ENCODE measurements at regions not wholly inside any gene's neighbourhood (a gene's known extent, or its start where the extent isn't known, plus 50 kb on each side); places are given as distances from the start of the nearest gene placed in this dataset.

- TF ChIP-seq, protein P1, sequence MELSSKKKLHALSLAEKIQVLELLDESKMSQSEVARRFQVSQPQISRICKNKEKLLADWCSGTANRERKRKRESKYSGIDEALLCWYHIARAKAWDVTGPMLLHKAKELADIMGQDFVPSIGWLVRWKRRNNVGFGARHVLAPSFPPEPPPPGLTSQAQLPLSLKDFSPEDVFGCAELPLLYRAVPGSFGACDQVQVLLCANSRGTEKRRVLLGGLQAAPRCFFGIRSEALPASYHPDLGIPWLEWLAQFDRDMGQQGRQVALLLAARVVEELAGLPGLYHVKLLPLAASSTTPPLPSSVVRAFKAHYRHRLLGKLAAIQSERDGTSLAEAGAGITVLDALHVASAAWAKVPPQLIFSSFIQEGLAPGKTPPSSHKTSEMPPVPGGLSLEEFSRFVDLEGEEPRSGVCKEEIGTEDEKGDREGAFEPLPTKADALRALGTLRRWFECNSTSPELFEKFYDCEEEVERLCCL (CRISPR knock-in tag; IDR thresholded peaks at IDR 0.05; ENCODE audit: borderline replicate concordance), result no peak
- TF ChIP-seq IRF1 (CRISPR knock-in tag; IDR thresholded peaks at IDR 0.05; ENCODE audit: low read depth), result no peak
- no peak for TF ChIP-seq KDM5A (IDR thresholded peaks at IDR 0.05; ENCODE audit: borderline replicate concordance, low read length)
- no peak for TF ChIP-seq RFXANK (CRISPR knock-in tag; IDR thresholded peaks at IDR 0.05)
- TF ChIP-seq, protein P2, sequence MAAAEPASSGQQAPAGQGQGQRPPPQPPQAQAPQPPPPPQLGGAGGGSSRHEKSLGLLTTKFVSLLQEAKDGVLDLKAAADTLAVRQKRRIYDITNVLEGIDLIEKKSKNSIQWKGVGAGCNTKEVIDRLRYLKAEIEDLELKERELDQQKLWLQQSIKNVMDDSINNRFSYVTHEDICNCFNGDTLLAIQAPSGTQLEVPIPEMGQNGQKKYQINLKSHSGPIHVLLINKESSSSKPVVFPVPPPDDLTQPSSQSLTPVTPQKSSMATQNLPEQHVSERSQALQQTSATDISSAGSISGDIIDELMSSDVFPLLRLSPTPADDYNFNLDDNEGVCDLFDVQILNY (CRISPR knock-in tag; conservative IDR thresholded peaks at IDR 0.05), result no peak
- no peak for TF ChIP-seq ZNF337 (CRISPR knock-in tag; IDR thresholded peaks at IDR 0.05; ENCODE audit: borderline replicate concordance, low read depth)
- no peak for TF ChIP-seq ZSCAN9 (CRISPR knock-in tag; IDR thresholded peaks at IDR 0.05; ENCODE audit: borderline replicate concordance)
- TF ChIP-seq, protein P3, sequence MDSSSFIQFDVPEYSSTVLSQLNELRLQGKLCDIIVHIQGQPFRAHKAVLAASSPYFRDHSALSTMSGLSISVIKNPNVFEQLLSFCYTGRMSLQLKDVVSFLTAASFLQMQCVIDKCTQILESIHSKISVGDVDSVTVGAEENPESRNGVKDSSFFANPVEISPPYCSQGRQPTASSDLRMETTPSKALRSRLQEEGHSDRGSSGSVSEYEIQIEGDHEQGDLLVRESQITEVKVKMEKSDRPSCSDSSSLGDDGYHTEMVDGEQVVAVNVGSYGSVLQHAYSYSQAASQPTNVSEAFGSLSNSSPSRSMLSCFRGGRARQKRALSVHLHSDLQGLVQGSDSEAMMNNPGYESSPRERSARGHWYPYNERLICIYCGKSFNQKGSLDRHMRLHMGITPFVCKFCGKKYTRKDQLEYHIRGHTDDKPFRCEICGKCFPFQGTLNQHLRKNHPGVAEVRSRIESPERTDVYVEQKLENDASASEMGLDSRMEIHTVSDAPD (CRISPR knock-in tag; IDR thresholded peaks at IDR 0.05), result no peak
- no peak for TF ChIP-seq GLI4 (CRISPR knock-in tag; IDR thresholded peaks at IDR 0.05; ENCODE audit: borderline replicate concordance)
- no peak for TF ChIP-seq SNAI1 (CRISPR knock-in tag; IDR thresholded peaks at IDR 0.05; ENCODE audit: borderline replicate concordance)
- TF ChIP-seq CREB1 (IDR thresholded peaks at IDR 0.05), result no peak
- TF ChIP-seq CREB1 (CRISPR knock-in tag; IDR thresholded peaks at IDR 0.05), result no peak
- TF ChIP-seq ESRRA (CRISPR knock-in tag; IDR thresholded peaks at IDR 0.05; ENCODE audit: low read depth), result no peak
- TF ChIP-seq, protein P4, sequence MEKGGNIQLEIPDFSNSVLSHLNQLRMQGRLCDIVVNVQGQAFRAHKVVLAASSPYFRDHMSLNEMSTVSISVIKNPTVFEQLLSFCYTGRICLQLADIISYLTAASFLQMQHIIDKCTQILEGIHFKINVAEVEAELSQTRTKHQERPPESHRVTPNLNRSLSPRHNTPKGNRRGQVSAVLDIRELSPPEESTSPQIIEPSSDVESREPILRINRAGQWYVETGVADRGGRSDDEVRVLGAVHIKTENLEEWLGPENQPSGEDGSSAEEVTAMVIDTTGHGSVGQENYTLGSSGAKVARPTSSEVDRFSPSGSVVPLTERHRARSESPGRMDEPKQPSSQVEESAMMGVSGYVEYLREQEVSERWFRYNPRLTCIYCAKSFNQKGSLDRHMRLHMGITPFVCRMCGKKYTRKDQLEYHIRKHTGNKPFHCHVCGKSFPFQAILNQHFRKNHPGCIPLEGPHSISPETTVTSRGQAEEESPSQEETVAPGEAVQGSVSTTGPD (CRISPR knock-in tag; IDR thresholded peaks at IDR 0.05), result no peak
Measured at GRCh38 chr20:52427960-52428359, 236.4 kb upstream of the ZFP64 start (continued).
